GM18907 (cell line): ENCODE measurements at regions not wholly inside any gene's neighbourhood (a gene's known extent, or its start where the extent isn't known, plus 50 kb on each side); places are given as distances from the start of the nearest gene placed in this dataset.
"Not testable (repeated sequence)": the region's sequence is repeated elsewhere in the genome, so short reads cannot be mapped to it uniquely, and the experiment has no call there.

Experiments used
- ATAC-seq: cut with Tn5 transposase; IDR thresholded peaks from one replicate; pipeline ENCODE4 v1.9.1; 2021; ENCODE audit warnings: mild to moderate bottlenecking, moderate library complexity; ENCODE audit not compliant: unreplicated experiment

- ATAC-seq, result no peak
These were observed 87.2 kb upstream of the DMRT1 start for GRCh38 chr9:754150-754931.

DNA sequence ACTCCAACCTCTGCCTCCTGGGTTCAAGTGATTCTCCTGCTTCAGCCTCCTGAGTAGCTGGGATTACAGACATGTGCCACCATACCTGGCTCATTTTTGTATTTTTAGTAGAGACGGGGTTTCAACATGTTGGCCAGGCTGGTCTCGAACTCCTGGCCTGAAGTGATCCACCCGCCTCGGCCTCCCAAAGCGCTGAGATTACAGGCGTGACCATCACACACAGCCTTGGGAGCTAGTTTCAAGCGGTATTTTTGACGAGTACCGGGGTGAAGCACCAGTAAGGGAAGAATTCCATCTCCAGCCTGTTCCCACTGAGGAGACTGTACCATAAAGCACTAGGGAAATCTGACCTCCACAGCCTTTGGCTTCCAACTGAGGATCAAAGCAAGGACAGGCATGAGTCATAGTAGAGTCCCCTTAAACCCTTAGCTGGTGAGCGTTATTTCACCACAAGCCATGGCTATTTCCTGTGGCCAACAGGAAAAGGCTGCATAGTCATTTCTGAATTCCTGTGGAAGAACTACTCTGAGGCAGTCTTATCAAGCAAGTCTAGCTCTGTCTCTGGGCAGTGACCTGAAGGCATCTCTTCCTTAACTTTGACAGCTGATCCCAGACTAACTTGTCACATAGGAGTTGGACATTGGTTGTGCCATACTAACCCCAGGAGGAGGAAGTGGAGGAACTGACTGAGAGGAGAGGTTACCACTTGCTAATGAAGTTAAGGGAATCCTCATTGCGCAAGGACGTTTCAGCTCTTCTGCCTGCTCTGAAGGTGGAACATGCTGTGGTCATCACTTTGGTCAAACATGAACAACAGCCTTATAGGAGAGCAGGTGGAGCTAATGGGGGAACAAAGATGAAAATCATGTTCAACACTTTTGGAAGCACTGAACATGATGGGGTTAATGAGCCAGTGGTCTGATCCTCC is 85.8 kb upstream of the DMRT1 start:
- ATAC-seq, result no peak

DNA sequence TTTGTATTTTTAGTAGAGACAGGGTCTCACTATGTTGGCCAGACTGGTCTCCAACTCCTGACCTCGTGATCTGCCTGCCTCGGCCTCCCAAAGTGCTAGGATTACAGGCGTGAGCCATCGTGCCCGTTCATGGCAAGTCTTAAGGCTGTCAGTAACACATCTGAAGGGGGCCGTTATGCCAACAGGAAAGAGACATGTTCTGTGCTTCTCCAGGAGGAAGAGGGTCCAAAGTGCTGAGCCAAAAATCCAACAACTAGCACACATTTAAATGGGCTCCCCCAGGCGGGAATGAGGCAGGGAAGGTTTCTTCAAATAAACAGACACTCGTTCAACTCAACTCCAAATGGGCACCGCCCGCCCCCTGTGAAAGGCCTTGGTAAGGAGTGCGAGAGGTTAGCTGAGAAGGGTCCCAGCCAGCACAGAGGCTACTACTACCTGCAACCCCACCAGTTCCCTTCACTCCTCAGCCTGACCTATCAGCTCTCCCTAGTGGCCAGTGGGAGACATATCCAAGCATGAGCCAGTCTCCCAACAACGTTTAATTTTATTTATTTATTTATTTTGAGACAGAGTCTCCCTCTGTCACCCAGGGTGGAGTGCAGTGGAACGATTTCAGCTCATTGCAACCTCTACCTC is 84.1 kb upstream of the DMRT1 start:
- ATAC-seq, result no peak

DNA sequence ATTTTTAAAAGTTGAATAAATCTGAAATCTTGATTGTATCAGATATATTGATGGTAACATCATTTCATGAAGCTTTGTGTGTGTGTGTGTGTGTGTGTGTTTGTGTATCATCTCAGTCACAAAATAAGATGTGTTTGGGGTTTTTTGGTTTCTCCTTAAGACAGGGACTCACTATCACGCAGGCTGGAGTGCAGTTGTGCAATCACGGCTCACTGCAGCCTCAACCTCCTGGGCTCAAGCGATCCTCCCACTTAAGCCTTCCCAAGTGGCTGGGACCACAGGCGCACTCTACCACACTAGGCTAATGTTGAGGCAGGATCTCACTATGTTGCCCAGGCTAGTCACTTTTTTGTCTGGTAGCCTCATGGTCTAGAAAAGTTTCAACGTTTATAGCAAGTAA is 83.4 kb upstream of the DMRT1 start:
- no peak for ATAC-seq

DNA sequence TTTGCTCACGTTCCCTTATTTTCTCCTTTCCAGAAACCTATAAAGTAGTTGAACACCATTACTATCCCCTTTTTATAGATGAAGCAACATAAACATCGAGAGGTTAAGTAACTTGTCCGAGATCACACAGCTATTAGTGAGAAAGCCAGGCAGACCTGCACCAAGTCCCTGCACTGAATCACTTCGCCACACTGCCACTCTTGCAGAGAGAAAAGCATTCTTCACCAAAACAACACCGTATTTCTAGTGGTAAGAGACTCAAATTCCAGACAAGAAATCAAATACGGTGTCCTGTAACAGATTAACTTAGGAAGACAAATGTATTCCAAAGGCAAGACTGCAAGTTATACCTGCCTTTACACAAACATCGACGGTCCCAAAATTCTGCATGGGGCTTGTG is 82.0 kb upstream of the DMRT1 start:
- no peak for ATAC-seq

DNA sequence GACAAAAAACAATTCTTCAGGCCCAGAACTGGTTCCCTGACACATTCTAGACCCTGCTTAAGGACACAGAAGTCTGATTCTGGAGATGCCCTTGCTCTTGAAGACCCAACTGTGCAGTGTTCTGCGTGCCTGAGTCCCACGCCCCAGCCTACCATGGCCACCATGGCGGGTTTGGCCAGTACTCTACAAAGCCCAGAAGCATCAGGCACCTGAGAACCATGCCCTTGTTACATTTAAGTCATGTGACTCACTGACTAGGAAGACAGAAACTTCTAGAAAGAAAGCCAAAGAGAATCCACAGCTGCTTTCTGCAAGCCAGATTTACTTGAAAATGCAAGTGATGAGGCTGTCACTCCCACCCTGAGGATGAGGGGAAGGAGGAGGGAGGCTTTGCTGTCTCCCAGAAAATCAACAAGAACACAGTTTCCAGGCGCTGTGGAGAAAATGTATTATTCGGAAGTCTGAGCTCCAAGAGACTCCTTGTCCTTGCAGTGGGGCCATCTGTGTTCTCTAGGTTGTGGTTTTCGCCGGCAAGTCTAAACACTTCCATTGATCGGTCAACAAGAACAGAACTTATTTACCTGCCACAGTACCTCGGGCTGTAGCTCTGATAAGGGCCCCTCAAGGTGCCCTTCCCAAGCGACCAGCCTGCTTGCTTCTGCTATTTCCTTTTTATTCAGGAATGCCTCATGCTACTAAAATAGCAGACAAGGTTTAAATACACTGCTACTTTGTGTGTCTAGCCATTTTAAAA is 81.3 kb upstream of the DMRT1 start:
- ATAC-seq, result no peak

- no peak for ATAC-seq
These were observed 80.2 kb upstream of the DMRT1 start for GRCh38 chr9:761176-761792.

GRCh38 chr9:761793-762560 is 79.5 kb upstream of the DMRT1 start:
- ATAC-seq, result no peak

- no peak for ATAC-seq
These were observed 77.8 kb upstream of the DMRT1 start for GRCh38 chr9:763692-764091.

DNA sequence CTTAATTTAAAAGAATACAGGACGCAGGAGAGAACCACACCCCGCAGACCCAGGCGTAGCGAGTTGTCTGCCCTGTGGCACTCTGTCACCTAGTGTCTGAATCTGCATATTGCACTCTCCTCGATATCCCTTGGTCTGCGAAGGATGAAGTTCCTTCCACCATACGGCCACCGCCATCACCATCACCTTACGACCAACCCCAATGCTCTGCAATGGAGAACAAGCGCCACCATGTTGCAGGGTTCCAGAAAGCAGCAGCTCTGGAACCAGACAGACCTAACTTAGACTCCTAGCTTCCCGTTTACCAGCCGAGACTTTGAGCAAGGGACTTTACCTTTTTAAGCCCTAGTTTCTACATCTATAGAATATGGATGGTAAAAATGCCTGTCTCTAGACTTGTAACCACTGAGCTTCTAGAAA is 77.4 kb upstream of the DMRT1 start:
- ATAC-seq, result no peak

GRCh38 chr9:764986-765385 is 76.5 kb upstream of the DMRT1 start:
- no peak for ATAC-seq

- not testable (repeated sequence) for ATAC-seq
These were observed 74.4 kb upstream of the DMRT1 start for GRCh38 chr9:767061-767561.

GRCh38 chr9:776086-776485 is 65.4 kb upstream of the DMRT1 start:
- no peak for ATAC-seq

GRCh38 chr9:777978-778377 is 63.5 kb upstream of the DMRT1 start:
- no peak for ATAC-seq

- no peak for ATAC-seq
These were observed 57.3 kb upstream of the DMRT1 start for GRCh38 chr9:784202-784601.

DNA sequence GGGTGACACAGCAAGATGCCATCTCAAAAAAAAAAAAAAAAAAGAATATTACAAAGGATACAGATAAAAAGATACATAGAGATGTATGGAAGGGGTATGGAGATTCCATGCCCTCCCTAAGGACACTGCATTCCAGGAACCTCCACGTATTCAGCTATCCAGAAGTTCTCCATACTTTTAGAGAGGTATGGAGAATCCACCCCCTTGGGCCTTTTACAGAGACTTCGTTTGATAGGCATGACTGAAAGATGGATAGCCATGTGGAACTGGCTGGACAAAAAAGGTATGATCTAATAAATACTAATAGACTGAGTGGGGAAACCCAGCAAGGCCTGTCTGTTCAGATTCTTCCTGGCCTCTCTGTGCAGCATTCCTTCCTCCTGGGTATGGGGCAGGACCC is 56.6 kb upstream of the DMRT1 start:
- ATAC-seq, result no peak

- no peak for ATAC-seq
These were observed 55.5 kb upstream of the DMRT1 start for GRCh38 chr9:785997-786396.

DNA sequence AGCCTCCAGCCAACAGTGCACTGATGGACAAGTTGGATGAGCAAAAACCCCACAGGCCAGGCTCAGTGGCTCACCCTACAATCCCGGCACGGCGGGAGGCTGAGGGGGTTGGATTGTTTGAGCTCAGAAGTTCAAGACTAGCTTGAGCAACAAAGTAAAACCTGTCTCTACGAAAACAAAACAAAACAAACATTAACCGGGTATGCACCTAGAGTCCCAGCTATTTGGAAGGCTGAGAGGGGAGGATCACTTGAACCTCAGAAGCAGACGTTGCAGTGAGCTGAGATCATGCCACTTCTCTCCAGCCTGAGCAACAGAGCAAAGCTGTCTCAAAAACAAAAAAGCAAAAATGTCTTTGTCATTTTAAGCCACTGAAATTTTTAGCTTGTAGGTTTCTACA is 55.1 kb upstream of the DMRT1 start:
- ATAC-seq, result no peak

DNA sequence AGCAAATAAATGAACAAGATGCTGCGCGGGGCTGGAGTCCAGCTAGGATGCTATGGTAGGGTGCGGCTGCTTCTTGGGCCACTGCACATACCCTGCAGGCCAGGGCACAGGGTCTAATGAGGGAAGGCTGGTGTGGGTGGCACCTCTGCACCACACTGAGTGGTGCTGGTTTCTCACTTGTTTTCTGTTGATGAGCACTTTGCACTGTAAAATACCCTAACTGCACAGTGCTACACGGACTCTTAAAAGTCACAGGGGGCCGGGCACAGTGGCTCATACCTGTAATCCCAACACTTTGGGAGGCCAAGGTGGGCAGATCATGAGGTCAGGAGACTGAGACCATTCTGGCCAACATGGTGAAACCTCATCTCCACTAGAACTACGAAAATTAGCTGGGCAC is 52.7 kb upstream of the DMRT1 start:
- no peak for ATAC-seq
